KMS-11 (cell line): ENCODE measurements at regions not wholly inside any gene's neighbourhood (a gene's known extent, or its start where the extent isn't known, plus 50 kb on each side); places are given as distances from the start of the nearest gene placed in this dataset.

Experiments used
- H2AFZ ChIP-seq: fragments of 200-600 bp; sonication (generic); 2 replicates; pipeline ENCODE4 v1.6.1; 2016; ENCODE audit warnings: antibody characterized with exemption, mixed run types, low read depth
- H3K27ac ChIP-seq: fragments of 200-600 bp; sonication (generic); 2 replicates; pipeline ENCODE4 v1.6.1; 2016; ENCODE audit warnings: mild to moderate bottlenecking, mixed run types
- H3K27me3 ChIP-seq: fragments of 200-600 bp; sonication (generic); 2 replicates; pipeline ENCODE4 v1.6.1; 2017; ENCODE audit warnings: mild to moderate bottlenecking, low read depth, mixed run types, moderate library complexity; ENCODE audit not compliant: insufficient read depth
- H3K36me3 ChIP-seq: fragments of 200-600 bp; sonication (generic); 2 replicates; pipeline ENCODE4 v1.6.1; 2017; ENCODE audit warnings: mild to moderate bottlenecking, mixed run types; ENCODE audit not compliant: insufficient read depth
- H3K4me1 ChIP-seq: fragments of 200-600 bp; sonication (generic); 2 replicates; pipeline ENCODE4 v1.6.1; 2016; ENCODE audit warnings: mild to moderate bottlenecking, low read depth, mixed run types; ENCODE audit not compliant: poor library complexity, severe bottlenecking
- H3K4me2 ChIP-seq: fragments of 200-600 bp; sonication (generic); 2 replicates; pipeline ENCODE4 v1.7.0; 2016; ENCODE audit warnings: mild to moderate bottlenecking, mixed run types
- H3K4me3 ChIP-seq: fragments of 200-600 bp; sonication (generic); IDR thresholded peaks from 2 replicates; pipeline ENCODE4 v1.6.1; 2017; ENCODE audit warnings: low read depth, low read length, mixed read lengths; ENCODE audit not compliant: insufficient read depth
- H3K79me2 ChIP-seq: fragments of 200-600 bp; sonication (generic); 2 replicates; pipeline ENCODE4 v1.6.1; 2016; ENCODE audit warnings: low read depth, mixed run types; ENCODE audit not compliant: insufficient read depth
- H3K9ac ChIP-seq: fragments of 200-600 bp; sonication (generic); 2 replicates; pipeline ENCODE4 v1.6.1; 2016; ENCODE audit warnings: mild to moderate bottlenecking, mixed run types
- H4K20me1 ChIP-seq: fragments of 200-600 bp; sonication (generic); 2 replicates; pipeline ENCODE4 v1.6.1; 2016; ENCODE audit warnings: mild to moderate bottlenecking, mixed run types; ENCODE audit not compliant: insufficient read depth
- CTCF ChIP-seq: fragments of 200-600 bp; sonication (generic); conservative IDR thresholded peaks from 2 replicates; pipeline ENCODE4 v1.6.1; 2017; ENCODE audit warnings: low read depth, mild to moderate bottlenecking, antibody characterized with exemption, low read length, moderate library complexity, mixed read lengths

GRCh38 chr15:69661446-69661845 lies 208.8 kb downstream of the RPLP1 start:
- Histone ChIP-seq H3K4me2 (no peak overlapping the region), H3K9ac (no peak overlapping the region), H4K20me1 (no peaks in the 10 kb centered on the region), H3K27me3 (no peaks in the 10 kb centered on the region), H2AFZ (no peak overlapping the region), H3K27ac (no peak overlapping the region), H3K36me3 (no peaks in the 10 kb centered on the region), H3K79me2 (no peaks in the 10 kb centered on the region), H3K4me1 (no peaks in the 10 kb centered on the region), H3K4me3 (no peak overlapping the region)
- TF ChIP-seq CTCF: no peak

DNA sequence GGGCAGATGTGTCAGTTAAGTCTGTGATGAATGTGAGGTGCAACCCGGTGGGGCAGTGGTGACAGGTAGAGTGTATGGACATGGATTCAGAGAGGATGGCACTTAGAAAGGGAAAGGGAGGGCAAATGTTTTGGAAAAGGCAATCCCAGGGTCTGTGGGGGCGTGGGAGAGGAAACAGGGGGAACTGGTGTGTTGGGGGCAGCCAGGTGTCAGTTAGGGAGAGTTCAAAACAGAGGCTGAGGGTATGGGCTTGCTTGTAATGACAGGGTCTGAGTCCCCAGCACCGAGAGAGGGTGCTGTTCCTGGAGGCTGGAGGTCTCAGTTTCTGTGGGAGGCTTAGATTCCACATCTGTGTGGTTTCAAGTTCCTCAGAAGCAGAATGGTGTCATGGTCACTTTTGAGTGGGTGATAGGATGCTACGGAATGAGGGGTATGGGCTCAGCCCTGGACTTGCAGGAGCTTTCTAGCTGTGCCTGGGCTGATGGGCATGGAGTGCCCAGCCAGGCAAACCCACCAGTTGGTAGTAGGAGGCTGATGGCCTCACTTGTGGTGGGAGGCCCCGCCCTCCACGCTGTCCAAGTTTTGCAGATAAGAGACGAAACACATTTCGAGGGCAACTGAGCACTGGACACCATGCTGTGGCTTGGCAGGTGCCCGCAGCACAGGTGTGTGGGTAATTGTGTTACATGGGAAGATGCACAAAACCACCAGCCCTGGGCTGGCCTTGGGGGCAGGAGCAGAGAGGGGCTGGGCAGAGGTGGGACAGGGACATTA lies 209.4 kb downstream of the RPLP1 start:
- no peaks in the 10 kb centered on the region for H3K79me2 ChIP-seq
- no peak overlapping the region for H3K27ac ChIP-seq
- no peak overlapping the region for H3K4me3 ChIP-seq
- H3K36me3 ChIP-seq: no peaks in the 10 kb centered on the region
- H3K4me2 ChIP-seq: no peak overlapping the region
- H3K4me1 ChIP-seq: no peaks in the 10 kb centered on the region
- H4K20me1 ChIP-seq: no peaks in the 10 kb centered on the region
- no peak for TF ChIP-seq CTCF
- no peak overlapping the region for H2AFZ ChIP-seq
- H3K9ac ChIP-seq: no peak overlapping the region
- no peaks in the 10 kb centered on the region for H3K27me3 ChIP-seq

DNA sequence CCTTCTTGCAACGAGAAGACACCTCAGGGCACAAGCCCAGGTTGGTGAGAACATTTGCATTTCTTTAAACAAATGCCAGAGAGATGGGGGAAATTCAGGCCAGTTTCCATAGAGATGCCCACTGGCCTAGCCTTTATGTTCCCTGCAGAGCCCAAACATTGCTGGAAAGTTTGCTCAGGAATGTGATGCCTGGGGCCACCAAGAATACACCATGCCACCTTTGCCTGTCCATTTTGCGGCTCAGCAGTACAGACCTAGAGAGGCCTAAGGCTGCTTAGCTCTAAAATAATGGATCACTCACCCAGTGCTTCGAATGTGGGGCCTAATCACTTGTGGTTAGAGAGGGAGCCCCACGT lies 210.0 kb downstream of the RPLP1 start:
- no peak for TF ChIP-seq CTCF
- Histone ChIP-seq H3K79me2 (no peaks in the 10 kb centered on the region), H3K4me1 (peaks cover 2% of the 10 kb centered on the region), H3K27ac (no peak overlapping the region), H3K9ac (no peak overlapping the region), H2AFZ (no peak overlapping the region), H3K4me2 (no peak overlapping the region), H3K27me3 (no peaks in the 10 kb centered on the region), H4K20me1 (no peaks in the 10 kb centered on the region), H3K4me3 (no peak overlapping the region), H3K36me3 (no peaks in the 10 kb centered on the region)

GRCh38 chr15:69663441-69663840 lies 210.8 kb downstream of the RPLP1 start:
- Histone ChIP-seq H3K27ac (no peak overlapping the region), H2AFZ (no peak overlapping the region), H4K20me1 (no peaks in the 10 kb centered on the region), H3K36me3 (no peaks in the 10 kb centered on the region), H3K27me3 (no peaks in the 10 kb centered on the region), H3K79me2 (no peaks in the 10 kb centered on the region), H3K4me2 (no peak overlapping the region), H3K9ac (no peak overlapping the region), H3K4me3 (no peak overlapping the region), H3K4me1 (peaks cover 10% of the 10 kb centered on the region)
- TF ChIP-seq CTCF: no peak
